ENCODE measurements at regions not wholly inside any gene's neighbourhood (a gene's known extent, or its start where the extent isn't known, plus 50 kb on each side); places are given as distances from the start of the nearest gene placed in this dataset.

- Histone ChIP-seq H3K36me3 (replicated peaks in 1 of 2; ENCODE audit: control insufficient read depth in 2 of 2, insufficient read depth in 2 of 2, low read length in 2 of 2) (no peaks in the 10 kb centered on the region), H2BK5ac (ENCODE audit: low read length) (no peak overlapping the region), H2BK15ac (ENCODE audit: low read length) (no peak overlapping the region), H3K9ac (ENCODE audit: low read depth, low read length, poor library complexity) (no peak overlapping the region), H3K27ac (replicated peaks; ENCODE audit: low read length) (no peak overlapping the region), H3K27me3 (ENCODE audit: control insufficient read depth in 3 of 3, insufficient read depth in 3 of 3, low read depth in 1 of 3, low read length in 3 of 3) (no peaks in the 10 kb centered on the region), H2AK5ac (ENCODE audit: low read depth, low read length) (no peak overlapping the region), H3K79me1 (ENCODE audit: low read depth, low read length) (no peaks in the 10 kb centered on the region), H3K4ac (ENCODE audit: low read length) (no peak overlapping the region), H3K4me2 (ENCODE audit: insufficient read depth, low read length, poor library complexity, severe bottlenecking) (no peak overlapping the region), H4K91ac (ENCODE audit: low read depth, low read length, poor library complexity) (no peak overlapping the region), H4K8ac (ENCODE audit: low read depth, low read length) (no peak overlapping the region), H3K9me3 (replicated peaks in 1 of 2; ENCODE audit: control insufficient read depth in 2 of 2, insufficient read depth in 1 of 2, low read depth in 1 of 2, low read length in 2 of 2) (no peaks in the 10 kb centered on the region), H3K23ac (ENCODE audit: low read depth, low read length, poor library complexity) (no peak overlapping the region), H2AFZ (ENCODE audit: low read length) (no peak overlapping the region), H3K4me3 (ENCODE audit: low read length in 2 of 2) (no peak overlapping the region), H2BK12ac (ENCODE audit: low read length) (no peak overlapping the region), H2BK120ac (ENCODE audit: low read depth, low read length) (no peak overlapping the region), H3K4me1 (ENCODE audit: control insufficient read depth in 2 of 2, insufficient read depth in 1 of 2, low read depth in 1 of 2, low read length in 2 of 2) (no peaks in the 10 kb centered on the region), H3K18ac (ENCODE audit: low read length) (no peak overlapping the region), H3K14ac (ENCODE audit: low read length) (no peak overlapping the region)
- WGBS, 2 donors (ENCODE audit: extremely low coverage in 2 of 2, insufficient read length in 2 of 2, insufficient replicate concordance in 1 of 2) = no CpG with 5 or more reads among the region's 1 CpG
- no peak for DNase-seq (ENCODE audit: low spot score)
Measured at GRCh38 chr12:127334912-127335644, 931.9 kb upstream of the TMEM132C start.

GRCh38 chr12:127336416-127336815 is 930.6 kb upstream of the TMEM132C start:
- no peak overlapping the region for H3K18ac ChIP-seq (ENCODE audit: low read length)
- no peak overlapping the region for H3K4me2 ChIP-seq (ENCODE audit: insufficient read depth, low read length, poor library complexity, severe bottlenecking)
- no peak overlapping the region for H3K23ac ChIP-seq (ENCODE audit: low read depth, low read length, poor library complexity)
- no peak overlapping the region for H3K4me3 ChIP-seq (ENCODE audit: low read length in 2 of 2)
- no peak overlapping the region for H2BK12ac ChIP-seq (ENCODE audit: low read length)
- no peak overlapping the region for H2BK5ac ChIP-seq (ENCODE audit: low read length)
- H3K27ac ChIP-seq (replicated peaks; ENCODE audit: low read length) = no peak overlapping the region
- no peaks in the 10 kb centered on the region for H3K36me3 ChIP-seq (replicated peaks in 1 of 2; ENCODE audit: control insufficient read depth in 2 of 2, insufficient read depth in 2 of 2, low read length in 2 of 2)
- no peak overlapping the region for H3K4ac ChIP-seq (ENCODE audit: low read length)
- DNase-seq (ENCODE audit: low spot score) = no peak
- H3K9ac ChIP-seq (ENCODE audit: low read depth, low read length, poor library complexity) = no peak overlapping the region
- H4K91ac ChIP-seq (ENCODE audit: low read depth, low read length, poor library complexity) = no peak overlapping the region
- no CpG with 5 or more reads among the region's 1 CpG for WGBS, 2 donors (ENCODE audit: extremely low coverage in 2 of 2, insufficient read length in 2 of 2, insufficient replicate concordance in 1 of 2)
- no peak overlapping the region for H2BK120ac ChIP-seq (ENCODE audit: low read depth, low read length)
- H3K4me1 ChIP-seq (ENCODE audit: control insufficient read depth in 2 of 2, insufficient read depth in 1 of 2, low read depth in 1 of 2, low read length in 2 of 2) = no peaks in the 10 kb centered on the region
- H3K9me3 ChIP-seq (replicated peaks in 1 of 2; ENCODE audit: control insufficient read depth in 2 of 2, insufficient read depth in 1 of 2, low read depth in 1 of 2, low read length in 2 of 2) = no peaks in the 10 kb centered on the region
- no peak overlapping the region for H2BK15ac ChIP-seq (ENCODE audit: low read length)
- no peak overlapping the region for H2AFZ ChIP-seq (ENCODE audit: low read length)
- no peak overlapping the region for H4K8ac ChIP-seq (ENCODE audit: low read depth, low read length)
- H3K27me3 ChIP-seq (ENCODE audit: control insufficient read depth in 3 of 3, insufficient read depth in 3 of 3, low read depth in 1 of 3, low read length in 3 of 3) = no peaks in the 10 kb centered on the region
- no peak overlapping the region for H3K14ac ChIP-seq (ENCODE audit: low read length)
- H3K79me1 ChIP-seq (ENCODE audit: low read depth, low read length) = no peaks in the 10 kb centered on the region
- no peak overlapping the region for H2AK5ac ChIP-seq (ENCODE audit: low read depth, low read length)

GRCh38 chr12:127339065-127339464 is 927.9 kb upstream of the TMEM132C start:
- Histone ChIP-seq H3K36me3 (replicated peaks in 1 of 2; ENCODE audit: control insufficient read depth in 2 of 2, insufficient read depth in 2 of 2, low read length in 2 of 2) (no peaks in the 10 kb centered on the region), H3K79me1 (ENCODE audit: low read depth, low read length) (no peaks in the 10 kb centered on the region), H3K23ac (ENCODE audit: low read depth, low read length, poor library complexity) (no peak overlapping the region), H2BK5ac (ENCODE audit: low read length) (no peak overlapping the region), H2BK15ac (ENCODE audit: low read length) (no peak overlapping the region), H3K4me3 (ENCODE audit: low read length in 2 of 2) (no peak overlapping the region), H2AK5ac (ENCODE audit: low read depth, low read length) (no peak overlapping the region), H3K27ac (replicated peaks; ENCODE audit: low read length) (no peak overlapping the region), H3K9me3 (replicated peaks in 1 of 2; ENCODE audit: control insufficient read depth in 2 of 2, insufficient read depth in 1 of 2, low read depth in 1 of 2, low read length in 2 of 2) (no peaks in the 10 kb centered on the region), H4K91ac (ENCODE audit: low read depth, low read length, poor library complexity) (no peak overlapping the region), H3K4me2 (ENCODE audit: insufficient read depth, low read length, poor library complexity, severe bottlenecking) (no peak overlapping the region), H3K27me3 (ENCODE audit: control insufficient read depth in 3 of 3, insufficient read depth in 3 of 3, low read depth in 1 of 3, low read length in 3 of 3) (no peaks in the 10 kb centered on the region), H4K8ac (ENCODE audit: low read depth, low read length) (no peak overlapping the region), H3K4ac (ENCODE audit: low read length) (no peak overlapping the region), H3K14ac (ENCODE audit: low read length) (no peak overlapping the region), H2AFZ (ENCODE audit: low read length) (no peak overlapping the region), H2BK120ac (ENCODE audit: low read depth, low read length) (no peak overlapping the region), H3K4me1 (ENCODE audit: control insufficient read depth in 2 of 2, insufficient read depth in 1 of 2, low read depth in 1 of 2, low read length in 2 of 2) (peaks cover 0 to under 1% of the 10 kb centered on the region in 2 donors), H3K9ac (ENCODE audit: low read depth, low read length, poor library complexity) (no peak overlapping the region), H3K18ac (ENCODE audit: low read length) (no peak overlapping the region), H2BK12ac (ENCODE audit: low read length) (no peak overlapping the region)
- no CpG with 5 or more reads among the region's 4 CpGs for WGBS, 2 donors (ENCODE audit: extremely low coverage in 2 of 2, insufficient read length in 2 of 2, insufficient replicate concordance in 1 of 2)
- DNase-seq (ENCODE audit: low spot score) = no peak

- H3K4me3 ChIP-seq (ENCODE audit: low read length in 2 of 2) = no peak overlapping the region
- no peak overlapping the region for H4K91ac ChIP-seq (ENCODE audit: low read depth, low read length, poor library complexity)
- no peaks in the 10 kb centered on the region for H3K79me1 ChIP-seq (ENCODE audit: low read depth, low read length)
- H3K27ac ChIP-seq (replicated peaks; ENCODE audit: low read length) = no peak overlapping the region
- no peak overlapping the region for H3K9ac ChIP-seq (ENCODE audit: low read depth, low read length, poor library complexity)
- H2AFZ ChIP-seq (ENCODE audit: low read length) = no peak overlapping the region
- WGBS, 2 donors (ENCODE audit: extremely low coverage in 2 of 2, insufficient read length in 2 of 2, insufficient replicate concordance in 1 of 2) = no CpG with 5 or more reads among the region's 6 CpGs
- no peak overlapping the region for H2BK12ac ChIP-seq (ENCODE audit: low read length)
- peaks cover 0 to 4% of the 10 kb centered on the region in 2 donors for H3K4me1 ChIP-seq (ENCODE audit: control insufficient read depth in 2 of 2, insufficient read depth in 1 of 2, low read depth in 1 of 2, low read length in 2 of 2)
- no peak for DNase-seq (ENCODE audit: low spot score)
- no peak overlapping the region for H2BK5ac ChIP-seq (ENCODE audit: low read length)
- no peak overlapping the region for H2BK120ac ChIP-seq (ENCODE audit: low read depth, low read length)
- H2BK15ac ChIP-seq (ENCODE audit: low read length) = no peak overlapping the region
- no peak overlapping the region for H3K14ac ChIP-seq (ENCODE audit: low read length)
- no peak overlapping the region for H3K4me2 ChIP-seq (ENCODE audit: insufficient read depth, low read length, poor library complexity, severe bottlenecking)
- H3K18ac ChIP-seq (ENCODE audit: low read length) = no peak overlapping the region
- no peaks in the 10 kb centered on the region for H3K36me3 ChIP-seq (replicated peaks in 1 of 2; ENCODE audit: control insufficient read depth in 2 of 2, insufficient read depth in 2 of 2, low read length in 2 of 2)
- no peaks in the 10 kb centered on the region for H3K27me3 ChIP-seq (ENCODE audit: control insufficient read depth in 3 of 3, insufficient read depth in 3 of 3, low read depth in 1 of 3, low read length in 3 of 3)
- H3K4ac ChIP-seq (ENCODE audit: low read length) = no peak overlapping the region
- no peak overlapping the region for H2AK5ac ChIP-seq (ENCODE audit: low read depth, low read length)
- no peaks in the 10 kb centered on the region for H3K9me3 ChIP-seq (replicated peaks in 1 of 2; ENCODE audit: control insufficient read depth in 2 of 2, insufficient read depth in 1 of 2, low read depth in 1 of 2, low read length in 2 of 2)
- H3K23ac ChIP-seq (ENCODE audit: low read depth, low read length, poor library complexity) = no peak overlapping the region
- no peak overlapping the region for H4K8ac ChIP-seq (ENCODE audit: low read depth, low read length)
Measured at GRCh38 chr12:127340381-127340780, 926.6 kb upstream of the TMEM132C start.
